OCI-LY7 (cell line): ENCODE measurements at regions not wholly inside any gene's neighbourhood (a gene's known extent, or its start where the extent isn't known, plus 50 kb on each side); places are given as distances from the start of the nearest gene placed in this dataset.

Experiments
- BruUV-seq: library from RNA; stranded (reverse); fragments of 400-500 nt; replicated peaks from 2 replicates; lab custom pipeline; 2021; lab: Mats Ljungman, UMichigan
- CTCF ChIA-PET: fragments of 300-600 bp; sonication (Branson Sonifier 250); formaldehyde crosslinking; loops from one replicate; lab custom pipeline; 2022; ENCODE audit warnings: antibody characterized with exemption; ENCODE audit not compliant: unreplicated experiment; lab: Charles Lee
- POLR2A ChIA-PET: fragments of 300-600 bp; sonication (Branson Sonifier 250); formaldehyde crosslinking; loops from one replicate; lab custom pipeline; 2022; ENCODE audit warnings: antibody characterized with exemption; lab: Charles Lee
- DNase-seq: peaks from one replicate; pipeline ENCODE4 v3.0.0-alpha.2; 2015; ENCODE audit warnings: low spot score
- H2AFZ ChIP-seq: fragments of 200-600 bp; sonication (generic), shearing (Covaris generic); 2 replicates; pipeline ENCODE4 v1.6.1; 2014; ENCODE audit warnings: mild to moderate bottlenecking, antibody characterized with exemption, low read length, moderate library complexity
- H3K27ac ChIP-seq: fragments of 200-600 bp; sonication (generic); 2 replicates; pipeline ENCODE4 v1.5.1; 2014; ENCODE audit warnings: mixed run types, low read depth, mild to moderate bottlenecking, moderate library complexity, low read length, inconsistent platforms; ENCODE audit not compliant: poor library complexity, severe bottlenecking
- H3K36me3 ChIP-seq: fragments of 200-600 bp; sonication (generic); 2 replicates; pipeline ENCODE4 v1.6.1; 2014; ENCODE audit warnings: mild to moderate bottlenecking, antibody characterized with exemption, low read length, moderate library complexity, mixed read lengths; ENCODE audit not compliant: insufficient read depth
- H3K4me1 ChIP-seq: fragments of 200-600 bp; sonication (generic); 2 replicates; pipeline ENCODE4 v1.5.1; 2014; ENCODE audit warnings: mild to moderate bottlenecking, low read length; ENCODE audit not compliant: insufficient read depth, poor library complexity, severe bottlenecking
- H3K4me2 ChIP-seq: fragments of 200-600 bp; sonication (generic); 2 replicates; pipeline ENCODE4 v1.6.1; 2014; ENCODE audit warnings: mild to moderate bottlenecking, low read length
- H3K4me3 ChIP-seq: fragments of 200-600 bp; sonication (generic); 2 replicates; pipeline ENCODE4 v1.5.1; 2014; ENCODE audit warnings: mild to moderate bottlenecking, low read depth, low read length; ENCODE audit not compliant: poor library complexity, severe bottlenecking
- H3K79me2 ChIP-seq: fragments of 200-600 bp; sonication (generic); 2 replicates; pipeline ENCODE4 v1.6.1; 2016; ENCODE audit warnings: low read depth, mild to moderate bottlenecking, low read length, moderate library complexity, mixed read lengths; ENCODE audit not compliant: insufficient read depth
- H3K9me2 ChIP-seq: fragments of 200-600 bp; sonication (generic); 2 replicates; pipeline ENCODE4 v1.6.1; 2016; ENCODE audit warnings: mild to moderate bottlenecking, low read length, mixed read lengths; ENCODE audit not compliant: insufficient read depth
- H3K9me3 ChIP-seq: fragments of 200-600 bp; sonication (generic); 2 replicates; pipeline ENCODE4 v1.6.1; 2014; ENCODE audit warnings: mild to moderate bottlenecking, mixed run types, low read length, mixed read lengths
- H4K20me1 ChIP-seq: fragments of 200-600 bp; sonication (generic); 2 replicates; pipeline ENCODE4 v1.6.1; 2014; ENCODE audit warnings: mild to moderate bottlenecking, antibody characterized with exemption, low read length, moderate library complexity, mixed read lengths; ENCODE audit not compliant: insufficient read depth
- EZH2phosphoT487 ChIP-seq: fragments of 200-600 bp; sonication (generic); IDR thresholded peaks from 2 replicates; pipeline ENCODE4 v1.6.1; 2018; ENCODE audit warnings: low read depth, borderline replicate concordance, mild to moderate bottlenecking, mixed run types, antibody characterized with exemption, low read length, moderate library complexity, mixed read lengths
- intact Hi-C: fragments of 100-400 bp; cut with micrococcal nuclease; formaldehyde crosslinking; loops from one replicate; pipeline ENCODE4 v1.10.0; 2022; ENCODE audit not compliant: unreplicated experiment
- TF ChIP-seq, protein P1 (sequence below): fragments of 200-600 bp; sonication (generic); conservative IDR thresholded peaks from 2 replicates; pipeline ENCODE4 v1.5.1; 2014; ENCODE audit warnings: mild to moderate bottlenecking, antibody characterized with exemption, low read length, moderate library complexity, mixed read lengths

DNA sequence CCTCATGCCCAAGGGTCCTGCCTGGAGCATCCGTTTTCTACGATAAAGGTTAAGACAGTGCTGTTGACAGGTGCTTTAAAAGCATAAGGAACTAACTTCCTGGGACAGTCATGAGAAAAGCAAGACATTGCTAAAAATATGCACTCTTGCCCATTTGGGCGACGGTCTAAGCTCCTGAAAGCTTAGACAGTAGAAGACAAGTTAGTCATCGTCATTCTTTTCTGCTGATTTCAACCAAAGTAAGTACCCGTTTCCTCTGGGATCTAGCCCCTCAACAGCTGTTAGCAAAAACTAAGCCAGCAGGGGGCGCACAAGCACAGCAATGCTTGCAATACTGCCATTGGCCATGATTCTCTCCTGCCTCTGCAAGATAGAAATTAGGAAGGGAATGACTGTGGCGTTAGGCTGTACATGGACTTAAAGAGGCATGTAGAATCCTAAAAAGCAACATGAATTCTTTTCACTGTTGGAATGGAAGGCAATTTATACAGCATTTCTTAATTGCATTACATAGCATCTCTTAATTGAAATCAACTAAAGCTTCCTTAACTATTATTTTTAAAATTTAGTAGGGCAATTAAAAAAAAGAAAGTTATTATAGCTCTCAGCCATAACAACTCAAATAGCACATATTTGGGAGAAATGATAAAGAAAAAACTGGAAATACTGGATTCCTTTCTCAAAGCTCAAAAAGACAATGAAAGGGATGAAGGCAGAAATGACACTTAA is 147.8 kb upstream of the RALGAPA2 start:
- no peaks in the 10 kb centered on the region for H3K4me1 ChIP-seq
- peak; percentile 82 for DNase-seq
- BruUV-seq, result no TSS peak
- H3K4me3 ChIP-seq, result no peak overlapping the region
- ChIA-PET POLR2A (interaction anchor here (1.0 kb wide), 1 partner anchor 27 kb away, joined by 3 read pairs; no protein-coding TSS in a partner anchor), CTCF (no interaction called here)
- no peaks in the 10 kb centered on the region for H4K20me1 ChIP-seq
- intact Hi-C loops, result loop anchor here (1.0 to 10.0 kb wide), 3 partner anchors 375 to 715 kb away; no protein-coding TSS in a partner anchor
- H3K9me3 ChIP-seq, result no peaks in the 10 kb centered on the region
- no peak overlapping the region for H3K27ac ChIP-seq
- H3K79me2 ChIP-seq, result no peaks in the 10 kb centered on the region
- H2AFZ ChIP-seq, result no peak overlapping the region
- TF ChIP-seq, protein P1, sequence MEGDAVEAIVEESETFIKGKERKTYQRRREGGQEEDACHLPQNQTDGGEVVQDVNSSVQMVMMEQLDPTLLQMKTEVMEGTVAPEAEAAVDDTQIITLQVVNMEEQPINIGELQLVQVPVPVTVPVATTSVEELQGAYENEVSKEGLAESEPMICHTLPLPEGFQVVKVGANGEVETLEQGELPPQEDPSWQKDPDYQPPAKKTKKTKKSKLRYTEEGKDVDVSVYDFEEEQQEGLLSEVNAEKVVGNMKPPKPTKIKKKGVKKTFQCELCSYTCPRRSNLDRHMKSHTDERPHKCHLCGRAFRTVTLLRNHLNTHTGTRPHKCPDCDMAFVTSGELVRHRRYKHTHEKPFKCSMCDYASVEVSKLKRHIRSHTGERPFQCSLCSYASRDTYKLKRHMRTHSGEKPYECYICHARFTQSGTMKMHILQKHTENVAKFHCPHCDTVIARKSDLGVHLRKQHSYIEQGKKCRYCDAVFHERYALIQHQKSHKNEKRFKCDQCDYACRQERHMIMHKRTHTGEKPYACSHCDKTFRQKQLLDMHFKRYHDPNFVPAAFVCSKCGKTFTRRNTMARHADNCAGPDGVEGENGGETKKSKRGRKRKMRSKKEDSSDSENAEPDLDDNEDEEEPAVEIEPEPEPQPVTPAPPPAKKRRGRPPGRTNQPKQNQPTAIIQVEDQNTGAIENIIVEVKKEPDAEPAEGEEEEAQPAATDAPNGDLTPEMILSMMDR, result peak; percentile 97
- TF ChIP-seq EZH2phosphoT487, result no peak
- no peaks in the 10 kb centered on the region for H3K36me3 ChIP-seq
- H3K9me2 ChIP-seq, result no peaks in the 10 kb centered on the region
- no peak overlapping the region for H3K4me2 ChIP-seq

DNA sequence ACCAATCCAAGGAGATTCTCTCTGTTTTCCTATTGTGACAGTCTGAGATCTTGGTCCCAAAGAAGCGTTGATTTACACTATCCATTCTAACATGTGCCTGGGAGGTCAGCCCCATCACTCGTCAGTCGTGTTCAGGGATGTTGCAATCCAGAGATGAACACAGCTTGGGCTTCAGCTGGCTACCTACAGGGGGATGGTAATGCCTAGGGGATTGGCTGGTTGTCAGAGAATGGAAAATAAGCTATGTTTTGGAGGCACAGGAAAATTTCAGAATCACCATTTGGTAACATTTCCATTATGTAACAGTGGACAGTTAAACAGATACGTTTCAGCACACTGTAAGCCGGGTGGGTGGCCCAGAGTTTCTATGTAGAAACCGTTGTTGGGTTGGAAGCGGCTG is 147.1 kb upstream of the RALGAPA2 start:
- TF ChIP-seq, protein P1, result no peak
- no peak for TF ChIP-seq EZH2phosphoT487
- Histone ChIP-seq H2AFZ (no peak overlapping the region), H3K4me2 (no peak overlapping the region), H3K4me1 (no peaks in the 10 kb centered on the region), H3K9me3 (no peaks in the 10 kb centered on the region), H3K36me3 (no peaks in the 10 kb centered on the region), H4K20me1 (no peaks in the 10 kb centered on the region), H3K9me2 (no peaks in the 10 kb centered on the region), H3K27ac (no peak overlapping the region), H3K79me2 (no peaks in the 10 kb centered on the region), H3K4me3 (no peak overlapping the region)
- intact Hi-C loops, result no loop called here
- no TSS peak for BruUV-seq
- ChIA-PET CTCF (interaction anchor here (1.1 kb wide), 1 partner anchor 646 kb away, joined by 3 read pairs; no protein-coding TSS in a partner anchor), POLR2A (interaction anchor here (1.0 to 1.6 kb wide), 2 partner anchors 17 to 27 kb away, joined by 3 to 4 read pairs; no protein-coding TSS in a partner anchor)
- no peak for DNase-seq

DNA sequence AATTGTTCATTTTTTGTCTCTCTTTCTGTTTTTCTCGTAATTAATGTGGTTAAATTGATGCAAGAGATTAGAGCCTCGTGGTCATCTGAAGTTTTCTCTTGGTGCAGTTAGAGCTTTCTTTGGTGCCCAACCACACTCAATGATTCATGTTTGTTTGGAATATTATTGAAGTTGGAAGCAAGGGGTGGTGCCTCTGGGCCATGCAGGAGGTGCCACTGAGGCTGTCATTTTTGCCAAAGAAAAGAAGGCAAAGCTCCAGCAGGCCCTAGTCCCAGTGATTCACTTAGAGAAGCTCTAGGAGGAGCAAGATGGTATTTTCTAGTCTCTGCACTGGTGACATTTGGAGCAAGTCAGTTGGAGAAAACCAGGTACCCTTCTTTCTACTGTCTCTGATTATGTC is 144.5 kb upstream of the RALGAPA2 start:
- DNase-seq, result no peak
- ChIA-PET POLR2A (interaction anchor here (0.8 kb wide), 1 partner anchor 221 kb away, joined by 3 read pairs; no protein-coding TSS in a partner anchor), CTCF (no interaction called here)
- no peaks in the 10 kb centered on the region for H3K9me2 ChIP-seq
- no TSS peak for BruUV-seq
- H4K20me1 ChIP-seq, result no peaks in the 10 kb centered on the region
- no peak overlapping the region for H3K27ac ChIP-seq
- intact Hi-C loops, result no loop called here
- TF ChIP-seq EZH2phosphoT487, result no peak
- TF ChIP-seq, protein P1, result no peak
- no peaks in the 10 kb centered on the region for H3K9me3 ChIP-seq
- H3K79me2 ChIP-seq, result no peaks in the 10 kb centered on the region
- H3K4me3 ChIP-seq, result no peak overlapping the region
- H2AFZ ChIP-seq, result no peak overlapping the region
- H3K36me3 ChIP-seq, result no peaks in the 10 kb centered on the region
- H3K4me1 ChIP-seq, result no peaks in the 10 kb centered on the region
- no peak overlapping the region for H3K4me2 ChIP-seq
